Glomerular visceral epithelial cell (primary cell): ENCODE measurements at regions not wholly inside any gene's neighbourhood (a gene's known extent, or its start where the extent isn't known, plus 50 kb on each side); places are given as distances from the start of the nearest gene placed in this dataset.
"Not testable (repeated sequence)": the region's sequence is repeated elsewhere in the genome, so short reads cannot be mapped to it uniquely, and the experiment has no call there.

Experiments used
- DNase-seq: peaks from one replicate; pipeline ENCODE4 v3.0.0-alpha.2; 2016; ENCODE audit errors: extremely low spot score

DNA sequence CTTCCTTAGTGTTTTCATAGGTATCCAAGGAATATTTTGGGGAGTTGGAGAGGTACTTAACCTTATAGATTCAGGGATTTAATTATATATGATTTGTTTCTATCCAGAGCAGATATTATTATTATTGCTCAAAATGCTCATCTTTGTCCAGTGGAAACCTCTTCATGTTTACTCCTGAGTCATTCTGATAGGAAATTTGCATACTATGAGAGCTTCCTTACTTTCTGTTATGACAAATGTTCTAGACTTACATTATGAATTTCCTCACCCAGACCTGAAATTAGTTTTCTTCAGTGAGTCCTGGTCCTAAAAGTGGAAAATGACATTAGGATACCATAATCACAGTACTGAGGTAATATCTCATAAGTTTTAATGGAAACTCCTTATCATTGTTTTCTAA lies 57.5 kb upstream of the PLPPR5 start:
- no peak for DNase-seq

DNA sequence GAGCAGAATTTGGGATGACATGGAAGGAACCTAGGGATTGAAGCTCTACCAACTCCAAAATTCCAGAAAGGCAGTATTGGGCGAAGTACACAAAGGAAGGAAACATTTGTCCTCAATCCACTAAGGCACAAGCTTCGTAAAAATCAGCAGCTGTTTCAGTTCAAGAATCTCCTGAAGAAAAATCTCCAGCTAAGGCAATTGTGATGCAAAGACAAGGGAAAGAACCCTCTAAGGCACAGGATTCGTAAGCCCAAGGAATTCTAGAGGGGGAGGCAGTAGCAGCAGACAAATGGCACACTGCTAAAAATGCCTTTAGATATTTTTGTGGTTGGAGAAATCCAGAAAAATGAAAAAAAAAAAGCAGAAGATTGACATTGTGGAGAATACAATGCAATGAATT lies 64.5 kb upstream of the PLPPR5 start:
- no peak for DNase-seq

DNA sequence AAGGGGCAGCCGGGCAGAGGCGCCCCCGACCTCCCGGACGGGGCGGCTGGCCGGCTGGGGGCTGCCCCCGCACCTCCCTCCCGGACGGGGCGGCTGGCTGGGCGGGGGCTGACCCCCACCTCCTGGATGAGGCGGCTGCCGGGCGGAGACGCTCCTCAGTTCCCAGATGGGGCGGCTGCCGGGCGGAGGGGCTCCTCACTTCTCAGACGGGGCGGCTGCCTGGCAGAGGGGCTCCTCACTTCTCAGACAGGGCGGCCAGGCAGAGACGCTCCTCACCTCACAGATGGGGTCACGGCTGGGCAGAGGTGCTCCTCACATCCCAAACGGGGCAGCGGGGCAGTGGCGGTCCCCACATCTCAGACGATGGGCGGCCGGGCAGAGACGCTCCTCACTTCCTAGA lies 73.9 kb upstream of the PLPPR5 start:
- DNase-seq: not testable (repeated sequence)

DNA sequence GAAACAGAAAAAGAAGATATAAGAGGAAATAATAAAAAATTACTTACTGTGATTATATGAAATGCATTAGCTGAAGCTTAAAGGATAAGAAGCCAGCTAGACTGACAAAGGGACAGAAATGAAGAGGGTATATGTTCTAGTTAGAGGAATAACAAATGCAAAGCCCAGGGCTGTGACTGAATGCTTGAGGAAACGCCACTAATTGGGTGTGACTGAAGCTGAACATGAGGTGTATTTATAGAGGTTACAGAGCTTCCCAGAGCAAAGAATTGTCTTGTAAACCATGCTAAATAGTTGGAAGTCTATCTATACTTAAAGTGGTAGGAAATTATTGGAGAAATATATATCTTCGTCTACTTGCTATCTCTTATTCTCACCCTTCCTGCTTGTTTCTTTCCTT lies 77.7 kb upstream of the PLPPR5 start:
- DNase-seq: no peak

DNA sequence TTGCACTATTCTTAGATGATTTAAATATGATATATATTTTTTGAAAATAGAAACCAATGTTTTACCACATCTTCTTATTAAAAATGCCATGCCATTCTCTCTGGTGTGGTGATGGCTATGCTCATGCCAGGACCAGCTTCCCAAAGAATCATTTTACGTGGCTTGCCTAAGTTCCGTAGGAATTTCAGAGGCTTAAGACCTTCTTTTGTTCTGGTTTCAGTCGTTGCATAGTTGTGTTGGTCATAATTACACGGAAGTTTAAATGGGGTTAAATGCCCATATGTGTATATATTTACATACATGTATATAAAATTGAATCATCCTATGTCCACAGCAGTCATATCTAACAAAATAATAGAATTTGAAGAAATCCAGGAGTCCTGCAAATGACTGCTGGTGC lies 78.7 kb upstream of the PLPPR5 start:
- no peak for DNase-seq

DNA sequence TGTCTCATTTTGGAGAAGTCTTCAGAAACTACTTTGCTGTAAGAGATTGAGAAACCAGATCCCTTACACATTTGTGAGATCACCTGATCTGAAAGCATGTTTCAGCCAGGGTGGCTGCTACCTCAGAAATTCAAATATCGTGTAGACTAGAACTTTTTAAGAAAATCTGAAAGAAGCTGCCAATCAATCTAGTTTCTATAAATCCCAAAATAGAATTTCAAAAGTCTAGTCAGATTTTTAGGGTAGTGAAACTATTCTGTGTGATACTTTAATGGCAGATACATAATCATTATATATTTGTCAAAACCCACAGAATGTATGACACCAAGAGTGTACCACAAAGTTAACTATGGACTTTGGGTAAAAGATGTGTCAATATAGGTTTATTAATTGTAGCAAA lies 79.9 kb upstream of the PLPPR5 start:
- DNase-seq: no peak

DNA sequence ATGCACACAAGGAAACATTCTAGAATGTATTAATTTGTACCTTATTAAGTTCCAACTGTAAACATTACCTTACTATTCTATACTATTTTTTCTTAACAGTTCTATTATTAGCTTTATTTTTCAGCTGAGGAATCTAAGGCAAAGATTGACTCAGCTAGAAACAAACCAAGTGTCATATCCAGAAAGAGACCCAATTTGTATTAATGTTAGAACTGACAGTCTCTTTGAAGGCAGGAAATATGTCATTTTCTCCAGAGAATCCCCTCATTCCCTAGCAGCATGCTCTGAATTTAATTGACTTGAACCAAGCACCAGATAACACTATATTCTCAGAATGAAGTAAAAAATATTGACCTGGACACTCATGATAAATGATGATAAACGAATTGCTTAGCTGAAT lies 81.4 kb upstream of the PLPPR5 start:
- no peak for DNase-seq

DNA sequence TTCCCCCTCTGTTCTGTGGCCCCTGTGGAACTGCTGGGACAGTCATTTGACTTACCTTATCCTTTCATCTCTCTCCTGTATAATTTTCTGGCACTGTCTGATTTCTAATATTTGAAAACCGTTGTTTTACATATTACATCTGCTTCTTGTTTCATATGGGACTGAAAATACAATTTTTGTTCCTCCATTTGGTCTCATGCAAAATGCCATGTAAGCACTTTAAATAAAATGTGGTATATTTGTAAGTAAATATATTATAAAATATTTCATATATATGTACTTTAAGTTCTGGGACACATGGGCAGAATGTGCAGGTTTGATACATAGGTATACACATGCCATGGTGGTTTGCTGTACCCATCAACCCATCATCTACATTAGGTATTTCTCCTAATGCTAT lies 93.9 kb upstream of the PLPPR5 start:
- no peak for DNase-seq

DNA sequence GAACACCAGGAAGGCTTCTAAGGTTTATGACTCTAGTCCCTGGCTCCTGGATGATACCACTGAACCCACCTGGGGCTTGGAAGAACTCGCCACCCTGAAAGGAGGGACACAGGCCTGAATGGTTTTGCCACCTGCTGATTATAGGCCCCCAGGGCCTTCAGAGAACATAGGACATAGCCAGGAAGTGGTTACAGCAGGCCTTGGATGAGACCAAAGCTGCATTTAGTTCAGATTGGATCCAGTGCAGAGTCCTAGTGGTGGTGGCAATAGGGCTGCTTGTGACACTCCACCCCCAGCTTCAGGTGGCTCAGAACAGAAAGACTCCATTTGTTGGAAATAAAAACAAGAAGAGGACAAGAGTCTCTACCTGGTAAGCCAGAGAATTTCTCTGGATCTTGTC lies 101.6 kb upstream of the PLPPR5 start:
- DNase-seq: no peak

DNA sequence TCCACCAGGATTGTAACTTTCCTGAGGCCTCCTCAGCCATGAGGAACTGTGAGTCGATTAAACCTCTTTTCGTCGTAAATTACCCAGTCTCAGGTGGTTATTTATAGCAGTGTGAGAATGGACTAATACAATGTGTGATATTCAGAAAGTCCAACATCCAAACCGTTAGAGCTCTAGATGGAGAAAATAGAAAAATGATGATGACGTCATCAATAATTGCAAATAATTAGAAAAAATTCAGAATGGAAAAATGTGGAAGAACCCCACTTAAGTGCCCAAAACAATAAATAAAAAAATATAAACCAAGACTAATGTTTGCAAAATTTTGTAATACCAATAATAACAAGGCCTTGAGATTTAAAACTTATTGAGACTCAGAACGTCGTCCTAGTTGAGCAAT lies 103.0 kb upstream of the PLPPR5 start:
- DNase-seq: no peak

DNA sequence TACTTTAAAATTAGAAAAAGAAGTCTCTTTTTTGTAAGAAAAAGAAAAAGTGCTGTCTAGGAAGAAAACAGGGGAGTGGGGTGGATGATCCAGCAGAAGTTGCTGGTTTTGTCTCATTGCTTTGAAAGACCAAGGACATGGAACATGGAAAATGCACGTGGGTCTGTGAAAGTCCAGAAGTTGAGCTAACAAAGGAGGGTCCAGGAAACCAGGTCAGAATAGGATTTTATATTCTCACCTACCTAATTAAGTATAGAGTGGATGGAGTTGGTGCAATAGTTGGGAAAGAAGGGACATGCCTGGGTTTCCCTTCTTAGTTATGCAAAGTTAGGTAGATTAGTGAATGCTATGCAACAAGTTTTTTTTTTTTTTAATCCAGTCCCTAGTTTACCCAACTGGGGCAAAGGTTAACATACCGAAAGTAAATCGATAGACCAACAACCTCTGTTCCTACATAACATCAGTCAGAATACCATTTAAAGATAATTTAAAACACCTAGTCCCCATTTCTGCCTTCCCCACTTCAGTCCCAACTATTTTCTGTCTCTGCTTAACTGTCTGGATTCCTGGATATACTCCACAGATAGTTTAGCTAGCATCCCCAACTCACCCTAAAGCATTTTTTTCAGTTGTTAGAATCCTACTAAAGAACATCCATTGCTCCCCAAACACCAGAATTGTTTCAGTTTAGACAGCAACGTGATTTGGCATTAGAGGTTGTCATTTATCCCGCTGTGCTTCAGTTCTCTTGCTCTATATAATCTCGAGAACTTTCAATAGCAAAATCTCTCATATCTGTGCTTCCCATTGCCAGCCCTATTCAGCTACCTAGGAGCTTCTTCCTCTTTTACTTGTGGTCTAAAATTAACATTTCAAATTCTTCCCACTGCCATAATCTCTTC lies 105.7 kb upstream of the PLPPR5 start:
- DNase-seq: no peak

DNA sequence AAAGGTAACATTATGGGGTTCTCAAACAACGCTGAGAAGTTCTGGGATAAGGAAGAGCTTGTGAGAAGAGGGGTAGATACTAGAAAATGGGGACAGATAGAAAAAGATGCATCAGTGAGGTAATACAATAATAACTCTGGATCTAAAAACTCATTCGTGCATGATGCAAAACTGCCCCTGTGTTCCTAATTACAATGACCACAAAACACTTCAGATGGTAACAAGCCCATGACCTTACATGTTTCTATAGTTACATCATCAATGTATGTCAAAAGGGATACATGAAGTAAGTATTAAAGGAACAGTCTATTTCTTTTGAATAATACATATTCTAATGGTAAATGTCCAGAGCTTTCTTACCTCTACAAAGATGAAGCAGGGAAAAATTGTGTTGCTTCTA lies 110.6 kb upstream of the PLPPR5 start:
- no peak for DNase-seq

DNA sequence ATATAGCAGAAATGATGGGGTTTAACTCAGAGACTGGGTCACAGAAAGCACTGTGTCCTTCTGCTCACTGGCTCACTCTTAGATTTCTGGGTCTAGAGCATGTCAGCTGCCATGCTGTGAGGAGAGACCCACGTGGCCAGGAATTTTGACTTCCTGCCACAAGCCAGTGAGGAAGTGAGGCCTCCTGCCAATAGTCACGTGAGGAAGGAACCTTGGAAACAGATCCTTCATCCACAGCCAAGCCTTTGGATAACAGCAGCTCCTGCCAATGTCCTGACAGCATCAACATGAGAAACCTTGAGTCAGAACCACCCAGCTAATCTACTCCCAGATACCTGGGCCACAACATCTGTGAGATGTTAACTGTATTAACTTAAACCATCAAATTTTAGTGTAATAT lies 114.5 kb upstream of the PLPPR5 start:
- no peak for DNase-seq

DNA sequence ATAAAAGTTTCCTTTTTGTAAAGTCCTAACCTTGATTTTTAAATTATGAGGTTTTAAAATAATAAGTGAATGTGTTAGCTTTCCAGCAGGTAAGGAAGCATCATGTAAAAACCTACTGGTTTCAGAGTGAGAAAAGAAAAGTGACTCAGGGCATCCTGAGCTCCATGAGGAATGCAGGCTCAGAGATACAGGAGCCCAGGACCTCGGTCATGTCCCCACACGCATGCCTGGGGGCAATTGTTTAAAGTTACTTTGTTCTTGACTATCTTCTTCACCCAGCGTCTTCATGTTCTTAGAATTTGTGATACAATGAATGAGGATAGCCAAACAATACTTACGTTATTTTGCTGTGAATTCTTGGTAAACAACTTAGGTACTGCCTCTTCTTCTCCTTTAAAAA lies 117.4 kb upstream of the PLPPR5 start:
- no peak for DNase-seq

DNA sequence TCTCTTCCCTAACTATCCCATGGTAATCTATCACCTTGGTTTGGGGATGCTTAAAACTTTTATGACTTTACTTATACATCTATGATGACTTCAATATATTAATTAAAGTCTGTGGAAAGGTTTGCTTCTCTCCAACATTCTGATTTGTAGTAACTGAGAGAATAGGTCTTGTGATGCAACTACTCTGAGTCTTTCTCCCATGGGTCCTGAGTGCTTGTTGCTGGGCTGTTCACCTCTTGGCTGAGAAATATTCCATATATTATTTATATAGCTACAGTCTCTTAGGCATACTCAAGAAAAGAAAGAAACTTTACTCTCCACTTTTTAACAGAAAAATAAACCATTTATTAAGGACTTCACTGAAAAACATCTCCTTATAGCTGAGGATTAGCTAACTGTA lies 119.3 kb upstream of the PLPPR5 start:
- DNase-seq: no peak

DNA sequence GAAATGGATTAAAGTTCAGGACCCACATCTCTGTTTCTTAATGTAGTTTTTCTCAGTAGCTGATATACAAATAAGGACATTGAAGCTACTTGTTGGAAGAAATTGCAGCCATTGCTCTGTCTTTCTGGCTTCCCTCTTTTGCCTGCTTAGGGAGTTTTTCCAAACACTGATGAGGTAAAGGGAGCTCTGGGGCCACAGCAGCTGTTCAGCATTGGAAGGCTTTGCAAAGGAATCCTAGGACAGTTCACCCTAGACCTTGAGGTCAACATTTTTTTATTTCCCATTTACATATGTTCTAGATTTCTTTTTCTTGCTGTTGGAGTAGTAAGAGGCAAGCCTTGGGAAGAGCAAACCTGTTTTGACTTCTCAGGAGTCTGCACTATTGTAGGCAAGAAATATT lies 126.9 kb upstream of the PLPPR5 start:
- DNase-seq: no peak

DNA sequence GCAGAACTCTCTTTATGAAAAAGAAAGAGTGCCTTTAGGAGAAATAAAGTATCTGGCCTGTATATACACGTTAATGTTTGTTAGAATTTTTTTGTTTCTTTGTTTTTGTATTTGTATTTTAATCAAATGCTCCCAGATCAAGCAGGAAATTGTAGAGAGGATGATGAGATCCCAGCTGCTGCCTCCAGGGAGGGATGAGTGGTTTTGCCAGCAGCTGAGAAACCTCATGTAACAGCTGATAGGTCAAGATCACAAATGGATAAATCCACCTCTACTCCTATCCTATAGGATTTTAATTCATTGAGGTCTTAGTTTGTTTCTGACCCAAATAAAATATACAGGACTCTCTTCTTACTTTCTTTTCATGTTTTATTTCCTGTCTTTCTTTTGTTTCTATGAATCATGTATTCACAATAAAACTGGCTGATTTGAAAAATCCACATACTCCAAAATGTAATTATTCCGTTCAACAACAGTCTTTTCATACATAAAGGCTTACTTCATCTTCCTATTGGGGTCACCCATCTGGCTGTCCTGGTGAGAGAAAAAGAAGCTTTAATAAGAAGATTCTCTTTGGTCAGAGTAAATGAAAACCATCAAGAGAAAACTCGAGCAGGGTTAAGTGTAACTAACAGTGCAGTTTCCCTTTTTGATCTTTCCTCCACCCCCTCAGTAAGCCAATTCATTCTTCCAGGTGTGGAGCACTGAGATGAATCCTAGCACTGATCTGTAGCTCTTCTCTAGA lies 129.3 kb upstream of the PLPPR5 start:
- DNase-seq: no peak

DNA sequence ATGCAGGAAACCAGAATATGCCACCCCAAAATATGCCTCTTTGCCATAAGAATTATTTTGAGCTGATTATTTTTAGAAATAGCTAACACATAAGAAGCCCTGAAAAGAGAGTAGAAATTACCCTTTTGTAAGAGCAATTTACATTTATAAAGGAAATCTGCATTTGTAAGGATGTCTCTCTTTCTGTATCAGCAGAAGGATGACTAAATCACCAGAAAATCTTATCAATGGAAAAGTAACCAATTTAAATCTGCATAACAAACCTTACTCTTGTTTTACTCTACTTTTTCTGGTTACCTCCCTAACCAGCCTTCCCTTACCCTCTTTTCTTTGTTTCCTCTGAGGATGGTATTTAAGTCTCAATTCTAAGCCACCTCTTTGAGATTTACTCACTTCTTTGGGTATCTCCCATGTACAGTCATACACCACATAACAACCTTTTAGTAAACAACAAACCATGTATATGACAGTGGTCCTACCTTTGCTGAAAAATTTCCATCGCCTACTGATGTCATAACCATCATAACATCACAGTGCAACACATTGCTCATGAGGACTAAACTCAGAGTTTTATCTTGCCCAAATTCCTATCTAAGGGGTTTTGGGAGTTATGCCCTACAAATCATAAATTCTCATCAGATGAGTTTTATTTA lies 126.6 kb upstream of the PLPPR4 start:
- DNase-seq: no peak

DNA sequence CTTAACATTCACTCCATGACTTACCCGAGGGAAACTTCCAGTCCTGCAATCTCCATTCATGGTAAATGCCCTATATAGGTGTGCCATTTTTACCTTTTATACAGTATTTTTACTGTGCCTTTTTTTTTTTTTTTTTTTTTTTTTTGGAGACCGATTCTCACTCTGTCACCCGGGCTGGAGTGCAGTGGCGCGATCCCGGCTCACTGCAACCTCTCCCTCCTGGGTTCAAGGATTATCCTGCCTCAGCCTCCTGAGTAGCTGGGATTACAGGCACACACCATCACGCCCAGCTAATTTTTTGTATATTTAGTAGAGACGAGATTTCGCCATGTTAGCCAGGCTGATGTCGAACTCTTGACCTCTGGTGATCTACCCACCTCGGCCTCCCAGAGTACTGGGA lies 124.4 kb upstream of the PLPPR4 start:
- no peak for DNase-seq

DNA sequence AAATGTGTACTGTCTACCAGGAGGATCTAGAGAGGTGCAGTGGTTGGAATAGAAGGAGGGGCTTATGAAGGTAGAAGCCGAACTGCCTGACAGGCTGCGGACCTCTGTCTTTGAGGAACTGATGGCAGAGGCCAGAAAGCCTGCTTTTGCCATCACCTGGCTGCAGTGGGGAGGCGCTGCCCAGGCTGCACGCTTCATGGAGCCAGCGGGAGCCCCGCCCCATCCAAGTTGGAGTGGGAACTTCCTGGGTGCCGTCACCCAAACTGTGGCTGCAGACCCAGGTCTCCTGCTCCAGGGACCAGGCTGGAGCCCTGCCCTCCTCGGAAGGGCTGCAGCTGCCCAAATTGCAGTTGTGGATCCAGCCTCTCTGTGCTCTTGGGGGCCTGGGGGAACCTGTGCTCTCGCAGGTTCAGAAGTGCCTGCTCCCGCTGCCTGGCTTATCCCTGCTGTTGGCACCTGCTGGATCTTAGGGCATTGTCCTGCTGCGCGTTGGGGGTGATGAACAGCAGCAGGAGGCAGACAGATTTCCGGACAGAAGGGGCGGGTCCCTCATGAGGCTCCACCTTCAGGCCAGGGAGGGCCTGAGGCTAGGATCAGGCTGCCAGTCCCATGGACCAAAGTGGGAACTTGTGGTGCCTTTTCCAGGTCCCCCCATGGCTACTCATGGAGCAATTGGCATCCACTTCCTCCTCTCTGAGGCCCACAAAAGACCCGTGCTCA lies 118.0 kb upstream of the PLPPR4 start:
- DNase-seq: no peak

DNA sequence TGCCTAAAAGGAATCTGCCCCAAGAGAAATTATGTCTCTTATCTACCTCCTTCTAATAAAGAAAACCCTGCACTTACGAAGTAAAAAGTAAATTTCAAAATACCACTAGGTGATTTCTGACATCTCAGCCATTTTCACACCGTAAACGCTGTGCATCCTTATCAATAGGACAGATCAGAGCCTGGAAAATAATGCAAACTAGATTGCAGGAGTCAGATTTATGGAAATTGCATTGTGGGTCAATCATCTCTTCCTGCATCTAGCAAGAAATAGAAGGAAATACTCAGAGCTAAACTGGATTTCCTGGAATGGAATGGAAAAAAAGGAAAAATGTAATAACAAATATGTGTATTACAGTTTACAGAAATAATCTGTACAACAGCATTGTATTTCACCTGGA lies 114.3 kb upstream of the PLPPR4 start:
- no peak for DNase-seq

DNA sequence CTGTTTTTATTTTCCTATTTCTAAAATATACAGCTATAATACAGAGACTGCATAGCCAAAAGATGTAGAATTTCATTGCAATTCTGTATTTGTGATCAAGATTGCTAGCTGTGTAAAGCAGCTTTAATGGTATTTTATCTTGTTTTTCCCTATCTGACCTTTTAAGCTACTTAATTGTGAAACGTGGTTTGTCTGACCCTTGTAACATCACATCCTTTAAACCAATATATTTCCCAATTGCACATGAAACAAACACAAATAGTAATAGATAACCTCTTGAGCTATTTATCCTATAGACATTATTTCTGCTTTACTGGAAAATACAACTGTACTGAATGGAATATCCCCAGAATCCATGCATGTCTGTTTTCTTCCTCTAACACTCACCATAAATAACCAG lies 112.2 kb upstream of the PLPPR4 start:
- no peak for DNase-seq
